ENCODE measurements at regions not wholly inside any gene's neighbourhood (a gene's known extent, or its start where the extent isn't known, plus 50 kb on each side); places are given as distances from the start of the nearest gene placed in this dataset.

DNA sequence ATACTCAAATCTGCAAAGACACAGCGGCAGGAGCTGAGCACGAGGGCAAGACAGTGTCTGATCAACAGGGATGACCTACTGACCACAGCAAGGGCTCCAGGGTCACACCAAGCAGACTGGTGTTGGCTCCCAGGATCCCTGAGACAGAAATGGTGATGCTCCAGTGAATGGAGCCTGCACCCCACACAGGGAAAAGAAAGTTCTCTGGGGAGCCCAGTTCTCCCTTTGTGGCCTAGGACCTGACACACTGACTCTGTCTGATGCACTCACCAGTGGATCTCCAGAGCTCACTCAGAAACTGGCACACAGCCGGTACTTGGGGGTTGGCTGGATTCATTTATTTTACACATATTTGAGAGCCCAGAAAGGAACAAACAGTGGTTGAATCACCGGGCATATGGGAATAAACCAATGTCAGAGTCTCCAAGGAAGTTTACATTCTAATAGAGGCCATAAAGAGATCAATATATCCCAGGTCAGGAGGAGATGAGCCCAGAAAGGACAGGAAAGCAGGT lies 215.6 kb upstream of the ARL4C start:
- H3K27ac Mint-ChIP-seq: no peak overlapping the region
- no peaks in the 10 kb centered on the region for H3K9me3 Mint-ChIP-seq
- WGBS (ENCODE audit: insufficient coverage): 79% methylated on average over 4 of the region's 4 CpGs
- ATAC-seq (no peak), DNase-seq (no peak)
- intact Hi-C loops (cut with micrococcal nuclease): no loop called here
- no peak overlapping the region for H3K4me3 Mint-ChIP-seq
- H3K27ac ChIP-seq (ENCODE audit: low read length): no peak overlapping the region
- no peaks in the 10 kb centered on the region for H3K36me3 Mint-ChIP-seq
- H3K36me3 ChIP-seq (ENCODE audit: control insufficient read depth, insufficient read depth, low read length): no peaks in the 10 kb centered on the region
- H3K27me3 ChIP-seq (ENCODE audit: control insufficient read depth, insufficient read depth, low read length): no peaks in the 10 kb centered on the region
- no peak overlapping the region for H3K4me3 ChIP-seq (ENCODE audit: low read length)
- H3K4me1 ChIP-seq (ENCODE audit: control insufficient read depth, insufficient read depth, low read length): no peaks in the 10 kb centered on the region
- TF ChIP-seq CTCF (IDR thresholded peaks at IDR 0.05): no peak
- H3K9me3 ChIP-seq (ENCODE audit: control insufficient read depth, insufficient read depth, low read length): no peaks in the 10 kb centered on the region
- peaks cover 23 to 40% of the 10 kb centered on the region in 2 donors for H3K27me3 Mint-ChIP-seq (ENCODE audit: low read depth in 2 of 2)
- H3K4me1 Mint-ChIP-seq: no peaks in the 10 kb centered on the region

GRCh38 chr2:234711308-234711707 lies 214.4 kb upstream of the ARL4C start:
- intact Hi-C loops (cut with micrococcal nuclease): no loop called here
- Histone ChIP-seq H3K27me3 (ENCODE audit: control insufficient read depth, insufficient read depth, low read length) (no peaks in the 10 kb centered on the region), H3K4me1 (ENCODE audit: control insufficient read depth, insufficient read depth, low read length) (no peaks in the 10 kb centered on the region), H3K27ac (ENCODE audit: low read length) (no peak overlapping the region), H3K36me3 (ENCODE audit: control insufficient read depth, insufficient read depth, low read length) (no peaks in the 10 kb centered on the region), H3K4me3 (ENCODE audit: low read length) (no peak overlapping the region), H3K9me3 (ENCODE audit: control insufficient read depth, insufficient read depth, low read length) (no peaks in the 10 kb centered on the region)
- WGBS (ENCODE audit: insufficient coverage): 96% methylated on average over 2 of the region's 2 CpGs
- H3K27me3 Mint-ChIP-seq (ENCODE audit: low read depth in 2 of 2): peaks cover 23 to 36% of the 10 kb centered on the region in 2 donors
- H3K4me1 Mint-ChIP-seq: no peaks in the 10 kb centered on the region
- ATAC-seq (no peak), DNase-seq (no peak)
- no peak for TF ChIP-seq CTCF (IDR thresholded peaks at IDR 0.05)
- no peaks in the 10 kb centered on the region for H3K9me3 Mint-ChIP-seq
- no peak overlapping the region for H3K4me3 Mint-ChIP-seq
- H3K36me3 Mint-ChIP-seq: no peaks in the 10 kb centered on the region
- H3K27ac Mint-ChIP-seq: no peak overlapping the region

GRCh38 chr2:234710587-234710986 lies 213.7 kb upstream of the ARL4C start:
- H3K36me3 Mint-ChIP-seq: no peaks in the 10 kb centered on the region
- H3K9me3 ChIP-seq (ENCODE audit: control insufficient read depth, insufficient read depth, low read length): no peaks in the 10 kb centered on the region
- H3K4me1 ChIP-seq (ENCODE audit: control insufficient read depth, insufficient read depth, low read length): no peaks in the 10 kb centered on the region
- TF ChIP-seq CTCF (IDR thresholded peaks at IDR 0.05): no peak
- no peaks in the 10 kb centered on the region for H3K9me3 Mint-ChIP-seq
- no peak overlapping the region for H3K27ac ChIP-seq (ENCODE audit: low read length)
- H3K4me3 ChIP-seq (ENCODE audit: low read length): no peak overlapping the region
- H3K36me3 ChIP-seq (ENCODE audit: control insufficient read depth, insufficient read depth, low read length): no peaks in the 10 kb centered on the region
- no peaks in the 10 kb centered on the region for H3K4me1 Mint-ChIP-seq
- DNase-seq: no peak
- peaks cover 2% of the 10 kb centered on the region for H3K27me3 ChIP-seq (ENCODE audit: control insufficient read depth, insufficient read depth, low read length)
- no peak for ATAC-seq
- intact Hi-C loops (cut with micrococcal nuclease): no loop called here
- H3K27ac Mint-ChIP-seq: no peak overlapping the region
- no peak overlapping the region for H3K4me3 Mint-ChIP-seq
- peaks cover 23 to 29% of the 10 kb centered on the region in 2 donors for H3K27me3 Mint-ChIP-seq (ENCODE audit: low read depth in 2 of 2)
- WGBS (ENCODE audit: insufficient coverage): 86% methylated on average over 2 of the region's 5 CpGs

DNA sequence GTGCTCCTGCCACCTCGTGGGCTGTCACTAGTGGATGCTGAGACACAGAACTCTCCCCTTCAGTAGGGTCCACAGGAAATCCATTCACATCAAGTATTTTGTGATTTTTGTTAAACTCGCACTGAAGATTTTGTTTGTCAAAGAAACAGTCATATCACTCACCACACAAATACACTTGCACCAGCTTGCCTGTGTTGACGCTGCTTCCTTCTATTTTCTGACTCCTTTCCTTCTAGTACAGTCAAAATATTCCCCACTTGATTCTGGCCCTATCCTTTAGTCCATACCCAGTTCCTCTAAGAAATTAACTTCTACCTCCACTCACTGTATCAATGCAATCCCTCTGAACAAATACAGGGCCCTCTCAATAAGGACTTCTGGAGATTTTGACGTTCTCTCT lies 213.2 kb upstream of the ARL4C start:
- Histone ChIP-seq H3K4me3 (ENCODE audit: low read length) (no peak overlapping the region), H3K9me3 (ENCODE audit: control insufficient read depth, insufficient read depth, low read length) (no peaks in the 10 kb centered on the region), H3K4me1 (ENCODE audit: control insufficient read depth, insufficient read depth, low read length) (no peaks in the 10 kb centered on the region), H3K36me3 (ENCODE audit: control insufficient read depth, insufficient read depth, low read length) (no peaks in the 10 kb centered on the region), H3K27ac (ENCODE audit: low read length) (no peak overlapping the region), H3K27me3 (ENCODE audit: control insufficient read depth, insufficient read depth, low read length) (peaks cover 2% of the 10 kb centered on the region)
- TF ChIP-seq CTCF (IDR thresholded peaks at IDR 0.05): no peak
- 60% methylated on average over 4 of the region's 4 CpGs for WGBS (ENCODE audit: insufficient coverage)
- Mint-ChIP-seq H3K36me3 (no peaks in the 10 kb centered on the region), H3K27me3 (ENCODE audit: low read depth in 2 of 2) (peaks cover 22 to 29% of the 10 kb centered on the region in 2 donors), H3K9me3 (no peaks in the 10 kb centered on the region), H3K4me1 (no peaks in the 10 kb centered on the region), H3K27ac (no peak overlapping the region), H3K4me3 (no peak overlapping the region)
- ATAC-seq (no peak), DNase-seq (no peak)
- intact Hi-C loops (cut with micrococcal nuclease): no loop called here

Data from natural killer cell (primary cell).